ENCODE measurements at regions not wholly inside any gene's neighbourhood (a gene's known extent, or its start where the extent isn't known, plus 50 kb on each side); places are given as distances from the start of the nearest gene placed in this dataset.

DNA sequence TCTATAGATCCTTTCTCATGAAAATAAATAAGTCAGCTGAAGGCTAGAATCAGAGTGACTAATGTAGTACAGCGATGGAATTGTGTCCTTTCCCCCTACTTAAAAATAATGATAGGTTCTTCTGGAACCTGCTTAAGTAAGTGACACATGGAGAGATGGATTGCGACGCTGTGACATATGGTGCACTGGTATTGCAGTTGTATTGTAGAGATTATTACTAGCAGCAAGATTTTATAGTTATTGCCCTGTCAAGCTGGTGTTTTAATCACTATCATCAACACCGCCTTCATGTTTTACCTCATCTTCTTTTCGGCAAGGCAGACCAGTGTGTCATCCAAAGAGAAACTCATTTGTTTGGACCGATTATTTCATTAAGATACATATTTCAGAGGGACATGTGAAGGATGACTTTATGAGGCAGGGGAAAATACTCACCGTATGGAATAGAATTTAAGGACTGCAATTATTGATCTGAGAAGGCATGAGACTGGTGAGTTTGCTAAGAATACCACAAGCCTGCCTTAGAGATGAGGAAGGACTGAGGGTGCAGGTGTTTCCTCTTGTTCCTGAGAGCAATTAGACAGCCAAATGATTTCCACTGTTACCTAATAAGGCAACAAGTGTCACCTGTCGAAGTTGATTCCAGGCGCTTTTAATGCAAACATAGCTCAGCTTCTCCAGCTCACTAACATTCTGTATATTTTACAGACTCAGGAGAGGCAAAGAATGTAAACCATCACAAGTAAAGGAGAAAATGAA lies 1855.5 kb downstream of the MAT2B start:
- no peaks in the 10 kb centered on the region for H3K36me3 ChIP-seq
- ATAC-seq (no peak), DNase-seq (no peak)
- H3K27me3 ChIP-seq: no peaks in the 10 kb centered on the region
- H3K9me3 ChIP-seq: no peaks in the 10 kb centered on the region
- no peak overlapping the region for H3K27ac ChIP-seq
- in situ Hi-C loops (cut with MboI; ENCODE audit: low sequenced_read_pairs in 4 of 4): no loop called here
- H3K4me3 ChIP-seq: no peak overlapping the region
- no peaks in the 10 kb centered on the region for H3K4me1 ChIP-seq
- TF ChIP-seq, protein P1, sequence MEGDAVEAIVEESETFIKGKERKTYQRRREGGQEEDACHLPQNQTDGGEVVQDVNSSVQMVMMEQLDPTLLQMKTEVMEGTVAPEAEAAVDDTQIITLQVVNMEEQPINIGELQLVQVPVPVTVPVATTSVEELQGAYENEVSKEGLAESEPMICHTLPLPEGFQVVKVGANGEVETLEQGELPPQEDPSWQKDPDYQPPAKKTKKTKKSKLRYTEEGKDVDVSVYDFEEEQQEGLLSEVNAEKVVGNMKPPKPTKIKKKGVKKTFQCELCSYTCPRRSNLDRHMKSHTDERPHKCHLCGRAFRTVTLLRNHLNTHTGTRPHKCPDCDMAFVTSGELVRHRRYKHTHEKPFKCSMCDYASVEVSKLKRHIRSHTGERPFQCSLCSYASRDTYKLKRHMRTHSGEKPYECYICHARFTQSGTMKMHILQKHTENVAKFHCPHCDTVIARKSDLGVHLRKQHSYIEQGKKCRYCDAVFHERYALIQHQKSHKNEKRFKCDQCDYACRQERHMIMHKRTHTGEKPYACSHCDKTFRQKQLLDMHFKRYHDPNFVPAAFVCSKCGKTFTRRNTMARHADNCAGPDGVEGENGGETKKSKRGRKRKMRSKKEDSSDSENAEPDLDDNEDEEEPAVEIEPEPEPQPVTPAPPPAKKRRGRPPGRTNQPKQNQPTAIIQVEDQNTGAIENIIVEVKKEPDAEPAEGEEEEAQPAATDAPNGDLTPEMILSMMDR (IDR thresholded peaks at IDR 0.05 in 4 of 5, conservative IDR thresholded peaks at IDR 0.05 in 1 of 5): no peak
- TF ChIP-seq POLR2A (IDR thresholded peaks at IDR 0.05): no peak
- intact Hi-C loops (cut with DNase I; ENCODE audit: low total_unique reads): no loop called here

DNA sequence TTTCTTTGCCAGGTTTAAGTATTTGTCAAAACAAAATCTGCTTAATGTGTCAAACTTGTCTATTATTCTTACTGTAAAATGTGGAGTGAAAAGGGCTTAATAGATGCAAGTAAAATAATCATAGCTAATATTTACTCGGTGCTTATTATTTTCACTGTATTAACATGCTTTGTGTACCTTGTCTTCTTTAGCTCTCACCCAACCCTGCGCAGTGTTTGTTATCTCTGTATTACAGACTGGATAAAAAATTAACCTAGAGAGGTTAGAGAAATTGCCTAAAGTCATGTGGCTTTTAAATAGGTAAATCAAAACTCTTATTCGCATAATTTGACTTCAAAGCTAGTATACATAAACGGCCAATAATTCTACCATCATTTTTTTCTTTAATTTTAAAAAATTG lies 1864.8 kb downstream of the MAT2B start:
- TF ChIP-seq, protein P1 (IDR thresholded peaks at IDR 0.05 in 4 of 5, conservative IDR thresholded peaks at IDR 0.05 in 1 of 5): no peak
- TF ChIP-seq POLR2A (IDR thresholded peaks at IDR 0.05): no peak
- ATAC-seq (no peak), DNase-seq (no peak)
- Histone ChIP-seq H3K27me3 (no peaks in the 10 kb centered on the region), H3K27ac (no peak overlapping the region), H3K4me1 (no peaks in the 10 kb centered on the region), H3K9me3 (no peaks in the 10 kb centered on the region), H3K36me3 (no peaks in the 10 kb centered on the region), H3K4me3 (no peak overlapping the region)
- in situ Hi-C loops (cut with MboI; ENCODE audit: low sequenced_read_pairs in 4 of 4) (no loop called here), intact Hi-C loops (cut with DNase I; ENCODE audit: low total_unique reads) (no loop called here)

DNA sequence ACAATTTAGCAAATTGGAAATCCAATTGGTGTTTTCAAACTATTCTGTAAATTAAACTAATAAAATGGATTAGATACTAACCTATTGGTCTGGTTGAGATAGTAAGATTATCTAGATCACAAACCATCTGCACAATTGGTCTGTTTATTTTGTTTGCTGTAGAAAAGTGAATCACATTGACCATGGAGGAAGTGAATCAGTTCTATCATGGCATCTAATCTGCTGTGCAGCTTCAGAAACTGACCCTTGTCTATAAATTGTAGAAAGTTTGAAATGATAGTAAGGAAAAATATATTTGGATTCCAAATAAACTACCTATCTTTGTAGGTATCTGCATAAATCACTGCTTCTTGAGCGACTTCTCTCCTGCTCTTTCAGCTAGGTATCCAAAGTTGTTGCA lies 1865.4 kb downstream of the MAT2B start:
- no peaks in the 10 kb centered on the region for H3K4me1 ChIP-seq
- intact Hi-C loops (cut with DNase I; ENCODE audit: low total_unique reads) (no loop called here), in situ Hi-C loops (cut with MboI; ENCODE audit: low sequenced_read_pairs in 4 of 4) (no loop called here)
- no peak overlapping the region for H3K27ac ChIP-seq
- no peaks in the 10 kb centered on the region for H3K27me3 ChIP-seq
- H3K4me3 ChIP-seq: no peak overlapping the region
- ATAC-seq: no peak
- no peaks in the 10 kb centered on the region for H3K9me3 ChIP-seq
- H3K36me3 ChIP-seq: no peaks in the 10 kb centered on the region
- no peak for DNase-seq
- TF ChIP-seq POLR2A (IDR thresholded peaks at IDR 0.05): no peak
- TF ChIP-seq, protein P1 (IDR thresholded peaks at IDR 0.05 in 4 of 5, conservative IDR thresholded peaks at IDR 0.05 in 1 of 5): no peak

DNA sequence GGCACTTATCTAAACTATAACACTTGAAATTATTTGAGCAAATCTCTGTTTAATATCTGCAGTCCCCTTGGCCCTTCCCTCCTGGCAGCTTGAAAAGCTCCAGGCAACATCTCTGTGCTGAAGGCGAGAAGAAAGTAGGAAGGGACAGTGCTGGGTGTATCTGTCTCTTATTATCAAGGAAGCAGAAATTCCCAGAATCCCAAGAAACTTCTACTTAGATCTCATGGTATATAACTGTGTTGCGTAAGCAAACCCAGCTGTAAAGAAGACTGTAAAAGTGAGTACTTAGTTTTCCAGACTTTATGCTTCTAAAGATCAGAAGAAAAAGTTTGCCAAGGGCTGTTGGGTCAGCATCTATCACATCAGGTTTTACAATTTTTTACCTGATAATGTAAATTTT lies 1869.8 kb downstream of the MAT2B start:
- no peak for TF ChIP-seq POLR2A (IDR thresholded peaks at IDR 0.05)
- TF ChIP-seq, protein P1 (IDR thresholded peaks at IDR 0.05 in 4 of 5, conservative IDR thresholded peaks at IDR 0.05 in 1 of 5): no peak
- Histone ChIP-seq H3K27ac (no peak overlapping the region), H3K9me3 (no peaks in the 10 kb centered on the region), H3K4me3 (no peak overlapping the region), H3K36me3 (no peaks in the 10 kb centered on the region), H3K27me3 (no peaks in the 10 kb centered on the region), H3K4me1 (no peaks in the 10 kb centered on the region)
- in situ Hi-C loops (cut with MboI; ENCODE audit: low sequenced_read_pairs in 4 of 4): no loop called here
- intact Hi-C loops (cut with DNase I; ENCODE audit: low total_unique reads): no loop called here
- ATAC-seq (no peak), DNase-seq (no peak)

DNA sequence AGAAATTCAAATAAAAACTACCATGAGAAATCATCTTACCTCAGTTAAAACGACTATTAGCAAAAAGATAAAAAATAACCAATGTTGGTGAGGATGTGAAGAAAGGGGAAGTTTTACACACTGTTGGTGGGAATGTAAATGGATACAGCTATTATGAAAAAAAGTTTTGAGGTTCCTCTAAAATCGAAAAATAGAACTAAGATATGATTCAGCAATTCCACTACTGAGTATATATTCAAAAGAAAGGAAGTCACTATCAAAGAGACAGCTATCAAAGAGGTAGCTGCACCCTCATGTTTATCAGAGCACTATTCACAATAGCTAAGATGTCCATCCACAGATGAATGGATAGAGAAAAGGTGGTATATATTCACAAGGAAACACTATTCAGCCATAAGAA lies 1888.4 kb downstream of the MAT2B start:
- Histone ChIP-seq H3K27ac (no peak overlapping the region), H3K9me3 (no peaks in the 10 kb centered on the region), H3K4me1 (no peaks in the 10 kb centered on the region), H3K4me3 (no peak overlapping the region), H3K27me3 (no peaks in the 10 kb centered on the region), H3K36me3 (no peaks in the 10 kb centered on the region)
- intact Hi-C loops (cut with DNase I; ENCODE audit: low total_unique reads) (no loop called here), in situ Hi-C loops (cut with MboI; ENCODE audit: low sequenced_read_pairs in 4 of 4) (no loop called here)
- DNase-seq: no peak
- TF ChIP-seq, protein P1 (IDR thresholded peaks at IDR 0.05 in 4 of 5, conservative IDR thresholded peaks at IDR 0.05 in 1 of 5): no peak
- no peak for TF ChIP-seq POLR2A (IDR thresholded peaks at IDR 0.05)
- ATAC-seq: no peak

Measured in gastrocnemius medialis (tissue), 4 donors.